PC-9 (cell line): ENCODE measurements at regions not wholly inside any gene's neighbourhood (a gene's known extent, or its start where the extent isn't known, plus 50 kb on each side); places are given as distances from the start of the nearest gene placed in this dataset.

Experiments used
- EZH2 ChIP-seq: fragments of 200-600 bp; sonication (generic); IDR thresholded peaks from 2 replicates; pipeline ENCODE4 v1.8.0; 2017; ENCODE audit warnings: antibody characterized with exemption, low read depth
- TF ChIP-seq, protein P1 (sequence below): fragments of 200-600 bp; sonication (generic); conservative IDR thresholded peaks from 2 replicates; pipeline ENCODE4 v1.6.1; 2017; ENCODE audit warnings: mixed run types, antibody characterized with exemption, mild to moderate bottlenecking, moderate library complexity

GRCh38 chr7:113810080-113810744, 108.6 kb downstream of the PPP1R3A start:
- TF ChIP-seq, protein P1, sequence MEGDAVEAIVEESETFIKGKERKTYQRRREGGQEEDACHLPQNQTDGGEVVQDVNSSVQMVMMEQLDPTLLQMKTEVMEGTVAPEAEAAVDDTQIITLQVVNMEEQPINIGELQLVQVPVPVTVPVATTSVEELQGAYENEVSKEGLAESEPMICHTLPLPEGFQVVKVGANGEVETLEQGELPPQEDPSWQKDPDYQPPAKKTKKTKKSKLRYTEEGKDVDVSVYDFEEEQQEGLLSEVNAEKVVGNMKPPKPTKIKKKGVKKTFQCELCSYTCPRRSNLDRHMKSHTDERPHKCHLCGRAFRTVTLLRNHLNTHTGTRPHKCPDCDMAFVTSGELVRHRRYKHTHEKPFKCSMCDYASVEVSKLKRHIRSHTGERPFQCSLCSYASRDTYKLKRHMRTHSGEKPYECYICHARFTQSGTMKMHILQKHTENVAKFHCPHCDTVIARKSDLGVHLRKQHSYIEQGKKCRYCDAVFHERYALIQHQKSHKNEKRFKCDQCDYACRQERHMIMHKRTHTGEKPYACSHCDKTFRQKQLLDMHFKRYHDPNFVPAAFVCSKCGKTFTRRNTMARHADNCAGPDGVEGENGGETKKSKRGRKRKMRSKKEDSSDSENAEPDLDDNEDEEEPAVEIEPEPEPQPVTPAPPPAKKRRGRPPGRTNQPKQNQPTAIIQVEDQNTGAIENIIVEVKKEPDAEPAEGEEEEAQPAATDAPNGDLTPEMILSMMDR: no peak
- TF ChIP-seq EZH2: no peak
